ENCODE measurements at regions not wholly inside any gene's neighbourhood (a gene's known extent, or its start where the extent isn't known, plus 50 kb on each side); places are given as distances from the start of the nearest gene placed in this dataset.

- TF ChIP-seq, protein P1, sequence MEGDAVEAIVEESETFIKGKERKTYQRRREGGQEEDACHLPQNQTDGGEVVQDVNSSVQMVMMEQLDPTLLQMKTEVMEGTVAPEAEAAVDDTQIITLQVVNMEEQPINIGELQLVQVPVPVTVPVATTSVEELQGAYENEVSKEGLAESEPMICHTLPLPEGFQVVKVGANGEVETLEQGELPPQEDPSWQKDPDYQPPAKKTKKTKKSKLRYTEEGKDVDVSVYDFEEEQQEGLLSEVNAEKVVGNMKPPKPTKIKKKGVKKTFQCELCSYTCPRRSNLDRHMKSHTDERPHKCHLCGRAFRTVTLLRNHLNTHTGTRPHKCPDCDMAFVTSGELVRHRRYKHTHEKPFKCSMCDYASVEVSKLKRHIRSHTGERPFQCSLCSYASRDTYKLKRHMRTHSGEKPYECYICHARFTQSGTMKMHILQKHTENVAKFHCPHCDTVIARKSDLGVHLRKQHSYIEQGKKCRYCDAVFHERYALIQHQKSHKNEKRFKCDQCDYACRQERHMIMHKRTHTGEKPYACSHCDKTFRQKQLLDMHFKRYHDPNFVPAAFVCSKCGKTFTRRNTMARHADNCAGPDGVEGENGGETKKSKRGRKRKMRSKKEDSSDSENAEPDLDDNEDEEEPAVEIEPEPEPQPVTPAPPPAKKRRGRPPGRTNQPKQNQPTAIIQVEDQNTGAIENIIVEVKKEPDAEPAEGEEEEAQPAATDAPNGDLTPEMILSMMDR (IDR thresholded peaks at IDR 0.05): no peak
- no peak for TF ChIP-seq POLR2A (IDR thresholded peaks at IDR 0.05)
Measured at GRCh38 chr2:88852753-88853402, 161.4 kb downstream of the RPIA start.
